ENCODE measurements at regions not wholly inside any gene's neighbourhood (a gene's known extent, or its start where the extent isn't known, plus 50 kb on each side); places are given as distances from the start of the nearest gene placed in this dataset.

GRCh38 chr10:42949287-42949686 lies 127.6 kb upstream of the RET start:
- H3K27ac ChIP-seq (ENCODE audit: low read depth, low read length): no peak overlapping the region
- no peak overlapping the region for H3K4me3 ChIP-seq (ENCODE audit: low read depth in 1 of 5, low read length in 5 of 5)
- no peaks in the 10 kb centered on the region for H3K36me3 ChIP-seq (ENCODE audit: control insufficient read depth in 5 of 5, insufficient read depth in 5 of 5, low read length in 5 of 5)
- H3K27me3 ChIP-seq (ENCODE audit: control insufficient read depth in 5 of 5, insufficient read depth in 4 of 5, low read length in 5 of 5): peaks cover 0 to 15% (median 4%) of the 10 kb centered on the region in 5 donors
- no peak overlapping the region for H3K9ac ChIP-seq (ENCODE audit: low read length in 5 of 5)
- H3K9me3 ChIP-seq (ENCODE audit: control insufficient read depth in 5 of 5, low read length in 5 of 5): peaks cover 0 to 2% (median 0%) of the 10 kb centered on the region in 5 donors
- H3K4me1 ChIP-seq (ENCODE audit: control insufficient read depth in 5 of 5, insufficient read depth in 5 of 5, low read length in 5 of 5): peaks cover 0 to 18% (median 14%) of the 10 kb centered on the region in 5 donors

- Histone ChIP-seq H3K27ac (ENCODE audit: low read depth, low read length) (no peak overlapping the region), H3K4me3 (ENCODE audit: low read depth in 1 of 5, low read length in 5 of 5) (peak overlapping the region in 1 of 5 donors; percentile 18), H3K4me1 (ENCODE audit: control insufficient read depth in 5 of 5, insufficient read depth in 5 of 5, low read length in 5 of 5) (peaks cover 0 to 18% (median 14%) of the 10 kb centered on the region in 5 donors), H3K9ac (ENCODE audit: low read length in 5 of 5) (peak overlapping the region in 1 of 5 donors; percentile 31), H3K9me3 (ENCODE audit: control insufficient read depth in 5 of 5, low read length in 5 of 5) (peaks cover 0 to 2% (median 0%) of the 10 kb centered on the region in 5 donors), H3K36me3 (ENCODE audit: control insufficient read depth in 5 of 5, insufficient read depth in 5 of 5, low read length in 5 of 5) (no peaks in the 10 kb centered on the region), H3K27me3 (ENCODE audit: control insufficient read depth in 5 of 5, insufficient read depth in 4 of 5, low read length in 5 of 5) (peaks cover 0 to 15% (median 4%) of the 10 kb centered on the region in 5 donors)
These were observed 126.0 kb upstream of the RET start for GRCh38 chr10:42950606-42951485.

- peaks cover 0 to 18% (median 14%) of the 10 kb centered on the region in 5 donors for H3K4me1 ChIP-seq (ENCODE audit: control insufficient read depth in 5 of 5, insufficient read depth in 5 of 5, low read length in 5 of 5)
- H3K9ac ChIP-seq (ENCODE audit: low read length in 5 of 5): peak overlapping the region in 1 of 5 donors; percentile 31
- H3K27ac ChIP-seq (ENCODE audit: low read depth, low read length): no peak overlapping the region
- no peaks in the 10 kb centered on the region for H3K36me3 ChIP-seq (ENCODE audit: control insufficient read depth in 5 of 5, insufficient read depth in 5 of 5, low read length in 5 of 5)
- peaks cover 0 to 3% (median 0%) of the 10 kb centered on the region in 5 donors for H3K9me3 ChIP-seq (ENCODE audit: control insufficient read depth in 5 of 5, low read length in 5 of 5)
- peaks cover 0 to 15% (median 4%) of the 10 kb centered on the region in 5 donors for H3K27me3 ChIP-seq (ENCODE audit: control insufficient read depth in 5 of 5, insufficient read depth in 4 of 5, low read length in 5 of 5)
- peak overlapping the region in 2 of 5 donors; percentile 18 to 40 for H3K4me3 ChIP-seq (ENCODE audit: low read depth in 1 of 5, low read length in 5 of 5)
These were observed 125.2 kb upstream of the RET start for GRCh38 chr10:42951486-42952251.

GRCh38 chr10:42952349-42952748 lies 124.5 kb upstream of the RET start:
- H3K4me3 ChIP-seq (ENCODE audit: low read depth in 1 of 5, low read length in 5 of 5): peak overlapping the region in 2 of 5 donors; percentile 18 to 40

GRCh38 chr10:42952931-42953683 lies 123.8 kb upstream of the RET start:
- no peak overlapping the region for H3K4me3 ChIP-seq (ENCODE audit: low read depth in 1 of 5, low read length in 5 of 5)
- no peak overlapping the region for H3K27ac ChIP-seq (ENCODE audit: low read depth, low read length)
- H3K4me1 ChIP-seq (ENCODE audit: control insufficient read depth in 5 of 5, insufficient read depth in 5 of 5, low read length in 5 of 5): peaks cover 0 to 18% (median 14%) of the 10 kb centered on the region in 5 donors

More at GRCh38 chr10:42952349-42952748, 124.5 kb upstream of the RET start:
- H3K9me3 ChIP-seq (ENCODE audit: control insufficient read depth in 5 of 5, low read length in 5 of 5): peaks cover 0 to 3% (median 0%) of the 10 kb centered on the region in 5 donors
- no peaks in the 10 kb centered on the region for H3K36me3 ChIP-seq (ENCODE audit: control insufficient read depth in 5 of 5, insufficient read depth in 5 of 5, low read length in 5 of 5)
- H3K27ac ChIP-seq (ENCODE audit: low read depth, low read length): no peak overlapping the region
- peaks cover 0 to 15% (median 4%) of the 10 kb centered on the region in 5 donors for H3K27me3 ChIP-seq (ENCODE audit: control insufficient read depth in 5 of 5, insufficient read depth in 4 of 5, low read length in 5 of 5)
- H3K4me1 ChIP-seq (ENCODE audit: control insufficient read depth in 5 of 5, insufficient read depth in 5 of 5, low read length in 5 of 5): peaks cover 0 to 18% (median 14%) of the 10 kb centered on the region in 5 donors
- H3K9ac ChIP-seq (ENCODE audit: low read length in 5 of 5): peak overlapping the region in 1 of 5 donors; percentile 31

GRCh38 chr10:42953684-42954674 lies 122.9 kb upstream of the RET start:
- H3K36me3 ChIP-seq (ENCODE audit: control insufficient read depth in 5 of 5, insufficient read depth in 5 of 5, low read length in 5 of 5): no peaks in the 10 kb centered on the region
- H3K27me3 ChIP-seq (ENCODE audit: control insufficient read depth in 5 of 5, insufficient read depth in 4 of 5, low read length in 5 of 5): peaks cover 0 to 15% (median 4%) of the 10 kb centered on the region in 5 donors
- no peak overlapping the region for H3K27ac ChIP-seq (ENCODE audit: low read depth, low read length)
- H3K9ac ChIP-seq (ENCODE audit: low read length in 5 of 5): no peak overlapping the region
- H3K4me1 ChIP-seq (ENCODE audit: control insufficient read depth in 5 of 5, insufficient read depth in 5 of 5, low read length in 5 of 5): peaks cover 0 to 18% (median 14%) of the 10 kb centered on the region in 5 donors
- peaks cover 0 to 3% (median 0%) of the 10 kb centered on the region in 5 donors for H3K9me3 ChIP-seq (ENCODE audit: control insufficient read depth in 5 of 5, low read length in 5 of 5)
- H3K4me3 ChIP-seq (ENCODE audit: low read depth in 1 of 5, low read length in 5 of 5): no peak overlapping the region

More at GRCh38 chr10:42952931-42953683, 123.8 kb upstream of the RET start:
- Histone ChIP-seq H3K36me3 (ENCODE audit: control insufficient read depth in 5 of 5, insufficient read depth in 5 of 5, low read length in 5 of 5) (no peaks in the 10 kb centered on the region), H3K9ac (ENCODE audit: low read length in 5 of 5) (no peak overlapping the region), H3K9me3 (ENCODE audit: control insufficient read depth in 5 of 5, low read length in 5 of 5) (peaks cover 0 to 3% (median 0%) of the 10 kb centered on the region in 5 donors), H3K27me3 (ENCODE audit: control insufficient read depth in 5 of 5, insufficient read depth in 4 of 5, low read length in 5 of 5) (peaks cover 0 to 15% (median 4%) of the 10 kb centered on the region in 5 donors)

GRCh38 chr10:42954766-42955492 lies 121.9 kb upstream of the RET start:
- Histone ChIP-seq H3K27ac (ENCODE audit: low read depth, low read length) (no peak overlapping the region), H3K4me1 (ENCODE audit: control insufficient read depth in 5 of 5, insufficient read depth in 5 of 5, low read length in 5 of 5) (peaks cover 0 to 18% (median 14%) of the 10 kb centered on the region in 5 donors), H3K4me3 (ENCODE audit: low read depth in 1 of 5, low read length in 5 of 5) (no peak overlapping the region), H3K36me3 (ENCODE audit: control insufficient read depth in 5 of 5, insufficient read depth in 5 of 5, low read length in 5 of 5) (no peaks in the 10 kb centered on the region), H3K9ac (ENCODE audit: low read length in 5 of 5) (no peak overlapping the region), H3K27me3 (ENCODE audit: control insufficient read depth in 5 of 5, insufficient read depth in 4 of 5, low read length in 5 of 5) (peaks cover 0 to 15% (median 4%) of the 10 kb centered on the region in 5 donors), H3K9me3 (ENCODE audit: control insufficient read depth in 5 of 5, low read length in 5 of 5) (peaks cover 0 to 3% (median 0%) of the 10 kb centered on the region in 5 donors)

GRCh38 chr10:42955493-42955889 lies 121.4 kb upstream of the RET start:
- H3K27ac ChIP-seq (ENCODE audit: low read depth, low read length): no peak overlapping the region
- peaks cover 0 to 3% (median 0%) of the 10 kb centered on the region in 5 donors for H3K9me3 ChIP-seq (ENCODE audit: control insufficient read depth in 5 of 5, low read length in 5 of 5)
- no peaks in the 10 kb centered on the region for H3K36me3 ChIP-seq (ENCODE audit: control insufficient read depth in 5 of 5, insufficient read depth in 5 of 5, low read length in 5 of 5)
- no peak overlapping the region for H3K4me3 ChIP-seq (ENCODE audit: low read depth in 1 of 5, low read length in 5 of 5)
- peaks cover 0 to 15% (median 4%) of the 10 kb centered on the region in 5 donors for H3K27me3 ChIP-seq (ENCODE audit: control insufficient read depth in 5 of 5, insufficient read depth in 4 of 5, low read length in 5 of 5)
- H3K9ac ChIP-seq (ENCODE audit: low read length in 5 of 5): no peak overlapping the region
- H3K4me1 ChIP-seq (ENCODE audit: control insufficient read depth in 5 of 5, insufficient read depth in 5 of 5, low read length in 5 of 5): peaks cover 0 to 18% (median 14%) of the 10 kb centered on the region in 5 donors
